OCI-LY1 (cell line): ENCODE measurements at regions not wholly inside any gene's neighbourhood (a gene's known extent, or its start where the extent isn't known, plus 50 kb on each side); places are given as distances from the start of the nearest gene placed in this dataset.

Experiments used
- CTCF ChIP-seq: fragments of 200-600 bp; sonication (generic), shearing (Covaris generic); IDR thresholded peaks from 2 replicates; pipeline ENCODE4 v1.5.1; 2017; ENCODE audit warnings: mild to moderate bottlenecking, antibody characterized with exemption, low read length, moderate library complexity, mixed read lengths
- EZH2 ChIP-seq: fragments of 200-600 bp; sonication (generic), shearing (Covaris generic); IDR thresholded peaks from 2 replicates; pipeline ENCODE4 v1.8.0; 2017; ENCODE audit warnings: borderline replicate concordance, mixed run types, mild to moderate bottlenecking, antibody characterized with exemption, low read length, moderate library complexity, mixed read lengths

GRCh38 chr3:174414902-174415301 is 444.2 kb upstream of the NAALADL2 start:
- TF ChIP-seq CTCF (no peak), EZH2 (no peak)
